ENCODE measurements at regions not wholly inside any gene's neighbourhood (a gene's known extent, or its start where the extent isn't known, plus 50 kb on each side); places are given as distances from the start of the nearest gene placed in this dataset.

DNA sequence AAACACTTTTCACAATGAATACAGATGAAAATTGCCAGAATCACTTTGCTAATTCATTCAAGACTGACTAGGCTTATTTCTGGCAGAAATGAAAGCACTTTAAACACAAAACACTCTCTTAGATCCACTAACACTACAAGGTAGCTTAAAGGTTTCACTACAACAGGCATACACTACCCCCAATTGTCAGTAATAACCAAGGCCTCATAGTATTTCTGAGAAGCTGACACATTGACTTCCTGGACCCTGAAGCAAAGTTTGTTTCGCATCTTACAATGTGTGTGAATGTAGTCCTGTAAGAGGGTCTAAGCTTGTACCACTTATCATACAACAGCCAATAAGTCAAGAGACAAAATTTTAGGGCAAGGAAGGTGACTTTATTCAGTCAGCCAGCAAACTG, 129.9 kb upstream of the FMR1 start:
- TF ChIP-seq, protein P1, sequence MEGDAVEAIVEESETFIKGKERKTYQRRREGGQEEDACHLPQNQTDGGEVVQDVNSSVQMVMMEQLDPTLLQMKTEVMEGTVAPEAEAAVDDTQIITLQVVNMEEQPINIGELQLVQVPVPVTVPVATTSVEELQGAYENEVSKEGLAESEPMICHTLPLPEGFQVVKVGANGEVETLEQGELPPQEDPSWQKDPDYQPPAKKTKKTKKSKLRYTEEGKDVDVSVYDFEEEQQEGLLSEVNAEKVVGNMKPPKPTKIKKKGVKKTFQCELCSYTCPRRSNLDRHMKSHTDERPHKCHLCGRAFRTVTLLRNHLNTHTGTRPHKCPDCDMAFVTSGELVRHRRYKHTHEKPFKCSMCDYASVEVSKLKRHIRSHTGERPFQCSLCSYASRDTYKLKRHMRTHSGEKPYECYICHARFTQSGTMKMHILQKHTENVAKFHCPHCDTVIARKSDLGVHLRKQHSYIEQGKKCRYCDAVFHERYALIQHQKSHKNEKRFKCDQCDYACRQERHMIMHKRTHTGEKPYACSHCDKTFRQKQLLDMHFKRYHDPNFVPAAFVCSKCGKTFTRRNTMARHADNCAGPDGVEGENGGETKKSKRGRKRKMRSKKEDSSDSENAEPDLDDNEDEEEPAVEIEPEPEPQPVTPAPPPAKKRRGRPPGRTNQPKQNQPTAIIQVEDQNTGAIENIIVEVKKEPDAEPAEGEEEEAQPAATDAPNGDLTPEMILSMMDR (IDR thresholded peaks at IDR 0.05; ENCODE audit: insufficient read depth, low read depth, low read length), result no peak
- TF ChIP-seq EZH2 (IDR thresholded peaks at IDR 0.05; ENCODE audit: insufficient read depth, low read length), result no peak
